Right lung (tissue), 2 donors: ENCODE measurements at regions not wholly inside any gene's neighbourhood (a gene's known extent, or its start where the extent isn't known, plus 50 kb on each side); places are given as distances from the start of the nearest gene placed in this dataset.

ENCODE experiments used
- DNase-seq, 2 donors: peaks; one replicate each; pipeline ENCODE4 v3.0.0-alpha.2; 2013

GRCh38 chr13:86201477-86201876 lies 402.3 kb upstream of the SLITRK6 start:
- no peak for DNase-seq

DNA sequence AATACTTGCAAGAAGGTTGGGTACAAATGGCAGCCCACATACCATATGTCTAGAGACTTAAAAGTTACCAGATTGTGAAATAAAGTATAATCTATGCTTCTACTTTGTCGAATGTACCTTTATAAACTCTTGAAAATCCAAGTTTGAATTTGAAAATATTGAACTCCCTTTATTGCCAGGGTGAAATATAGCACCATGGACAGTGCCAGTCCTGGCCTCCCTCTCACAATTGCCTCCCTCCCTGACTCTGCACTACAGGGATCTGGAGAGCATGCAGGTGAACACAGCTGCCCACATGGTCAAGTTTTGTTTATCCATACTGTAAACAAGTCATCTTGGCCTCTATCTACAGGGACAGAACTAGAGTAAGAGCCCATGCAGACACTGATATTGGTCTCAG lies 394.1 kb upstream of the SLITRK6 start:
- DNase-seq = no peak

- DNase-seq = no peak
Measured at GRCh38 chr13:86188170-86188569, 389.0 kb upstream of the SLITRK6 start.

GRCh38 chr13:86185636-86186035 lies 386.4 kb upstream of the SLITRK6 start:
- DNase-seq = no peak

DNA sequence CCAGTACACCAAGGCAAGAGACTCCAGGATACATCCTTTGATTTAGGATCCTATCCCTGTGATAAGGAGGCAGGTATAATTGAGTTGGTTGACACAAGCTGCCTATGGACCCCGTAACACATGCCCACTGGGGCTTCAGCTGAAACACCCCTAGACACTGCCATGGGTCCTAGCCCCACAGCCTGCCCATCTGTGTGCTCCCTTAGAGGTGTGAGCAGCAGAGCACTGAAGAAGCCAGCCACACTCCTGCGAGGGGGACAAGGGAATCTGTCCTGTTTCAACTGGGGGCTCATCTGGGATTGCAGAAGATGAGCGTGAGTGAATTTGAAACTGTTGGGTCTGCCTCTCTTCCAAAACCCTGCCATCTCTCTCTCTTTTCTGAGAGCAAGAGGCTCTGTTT lies 385.9 kb upstream of the SLITRK6 start:
- no peak for DNase-seq

GRCh38 chr13:86174622-86175021 lies 375.4 kb upstream of the SLITRK6 start:
- no peak for DNase-seq

- DNase-seq = peak; percentile 34 to 36
Measured at GRCh38 chr13:86172961-86173360, 373.7 kb upstream of the SLITRK6 start.

DNA sequence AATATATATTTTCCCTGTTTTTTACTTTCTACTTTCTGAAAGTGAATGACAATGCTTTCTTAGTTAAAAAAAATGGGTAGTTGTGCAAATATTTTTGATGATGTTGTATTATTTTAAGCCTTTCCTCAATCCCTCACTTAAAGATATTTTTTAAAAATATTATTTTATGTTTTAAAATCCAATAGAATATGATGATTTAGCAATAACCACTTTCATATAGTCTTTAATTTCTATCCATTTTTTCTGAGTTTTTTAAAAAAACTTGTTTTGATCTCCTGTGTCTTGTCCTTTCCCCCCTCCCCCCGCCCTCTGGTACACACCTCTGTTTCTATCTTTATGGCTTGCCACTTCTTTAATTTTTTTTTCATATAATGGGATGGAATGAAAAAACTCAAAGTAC lies 362.0 kb upstream of the SLITRK6 start:
- no peak for DNase-seq

- no peak for DNase-seq
Measured at GRCh38 chr13:86155756-86156155, 356.5 kb upstream of the SLITRK6 start.

- DNase-seq = no peak
Measured at GRCh38 chr13:86142080-86142479, 342.9 kb upstream of the SLITRK6 start.

DNA sequence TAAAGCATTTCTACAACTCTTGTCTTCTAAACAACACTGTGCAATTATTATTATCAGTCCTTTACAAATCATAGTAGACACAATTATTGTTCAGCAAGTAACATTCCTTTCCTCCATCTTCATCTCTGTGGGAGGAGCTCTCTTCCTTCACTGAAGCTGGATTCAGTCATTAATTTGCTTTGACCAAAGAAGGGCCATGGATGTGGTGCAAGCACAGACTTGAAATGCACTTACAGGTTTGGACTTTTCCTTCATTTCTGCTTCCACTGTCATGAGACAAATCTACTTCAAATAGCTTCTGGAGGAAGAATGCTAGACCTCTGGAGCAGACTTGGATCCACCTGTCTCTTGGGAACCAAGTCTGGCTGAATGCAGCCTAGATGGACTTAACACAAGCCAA lies 336.6 kb upstream of the SLITRK6 start:
- DNase-seq = no peak

DNA sequence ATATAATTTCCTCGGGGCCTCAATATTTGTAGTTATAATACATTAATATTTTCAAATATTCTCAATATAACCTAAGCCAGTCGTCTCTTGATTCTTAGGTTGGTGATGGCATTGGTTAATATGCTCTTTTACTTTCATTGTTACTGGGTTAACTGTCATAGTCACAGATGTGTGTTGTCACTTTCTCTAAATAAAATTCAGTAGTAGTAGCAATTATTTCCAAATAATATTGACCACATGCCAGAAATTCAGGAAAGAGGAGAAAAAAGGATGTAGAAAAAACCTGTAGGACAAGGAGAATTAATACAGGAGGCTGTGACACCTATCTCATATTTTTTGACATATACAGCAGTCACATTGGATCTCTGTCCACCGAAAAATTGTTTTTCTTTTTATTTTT lies 322.7 kb upstream of the SLITRK6 start:
- DNase-seq = peak; percentile 35 to 39

- no peak for DNase-seq
Measured at GRCh38 chr13:86109107-86109506, 309.9 kb upstream of the SLITRK6 start.

DNA sequence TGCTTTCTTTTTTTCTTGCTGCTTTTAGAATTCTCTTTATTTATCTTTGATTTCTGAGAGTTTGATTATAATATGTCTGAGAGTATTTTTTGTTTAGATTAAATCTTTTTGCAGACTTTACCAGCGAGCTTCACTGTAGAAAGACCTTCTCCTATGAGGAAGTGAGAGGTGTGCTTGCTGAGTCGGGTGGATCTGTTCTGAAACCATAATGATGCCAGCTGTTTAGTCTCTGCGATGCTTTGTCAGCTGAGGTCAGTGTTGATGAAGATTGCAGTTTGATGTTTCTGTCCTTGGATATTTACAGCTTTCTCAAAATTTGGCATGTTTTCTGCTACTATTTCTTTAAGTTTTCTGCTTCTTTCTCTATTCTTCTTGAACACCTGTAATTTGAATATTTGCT lies 309.1 kb upstream of the SLITRK6 start:
- DNase-seq = no peak

- DNase-seq = no peak
Measured at GRCh38 chr13:86098511-86098910, 299.3 kb upstream of the SLITRK6 start.

DNA sequence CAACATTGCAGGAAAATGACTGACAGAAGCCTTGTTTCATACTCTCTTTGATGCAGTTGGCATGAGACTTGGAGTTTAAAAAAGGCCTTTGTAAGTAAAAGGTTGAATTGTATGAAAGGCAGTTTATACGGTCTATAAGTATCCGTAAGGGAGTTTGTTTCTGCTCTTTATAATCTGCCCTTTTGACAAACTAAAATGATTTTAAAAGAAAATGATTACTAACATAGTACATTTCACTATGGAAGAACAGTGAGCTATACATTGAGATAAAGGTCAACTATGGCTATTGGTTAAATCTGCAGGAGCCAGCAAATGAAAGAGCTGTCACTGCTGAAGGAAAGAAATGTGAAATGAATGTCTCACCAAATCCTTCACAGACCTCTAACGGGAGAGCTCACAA lies 296.1 kb upstream of the SLITRK6 start:
- no peak for DNase-seq

- no peak for DNase-seq
Measured at GRCh38 chr13:86090181-86090580, 291.0 kb upstream of the SLITRK6 start.

- no peak for DNase-seq
Measured at GRCh38 chr13:86087244-86087643, 288.0 kb upstream of the SLITRK6 start.

- DNase-seq = no peak
Measured at GRCh38 chr13:86085890-86086289, 286.7 kb upstream of the SLITRK6 start.

DNA sequence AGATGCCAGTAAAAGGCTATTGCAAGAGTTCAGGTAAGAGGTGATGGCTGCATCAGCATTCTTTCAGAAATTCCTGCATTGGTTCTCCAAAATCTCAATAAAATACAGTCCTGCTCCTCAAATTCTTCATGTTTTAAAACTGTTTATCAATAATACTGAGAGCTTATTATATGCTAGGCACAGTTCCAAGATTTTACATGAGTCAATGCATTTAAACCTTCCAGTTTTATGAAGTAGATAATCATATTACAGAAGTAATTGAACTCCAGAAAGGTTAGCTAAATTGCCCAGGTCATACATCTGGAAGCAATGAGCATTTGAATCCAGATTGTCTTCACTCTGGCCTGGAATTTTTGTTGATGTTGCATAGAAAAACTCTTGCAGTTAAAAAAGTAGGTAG lies 282.9 kb upstream of the SLITRK6 start:
- DNase-seq = no peak

GRCh38 chr13:86080340-86080995 lies 281.2 kb upstream of the SLITRK6 start:
- no peak for DNase-seq

DNA sequence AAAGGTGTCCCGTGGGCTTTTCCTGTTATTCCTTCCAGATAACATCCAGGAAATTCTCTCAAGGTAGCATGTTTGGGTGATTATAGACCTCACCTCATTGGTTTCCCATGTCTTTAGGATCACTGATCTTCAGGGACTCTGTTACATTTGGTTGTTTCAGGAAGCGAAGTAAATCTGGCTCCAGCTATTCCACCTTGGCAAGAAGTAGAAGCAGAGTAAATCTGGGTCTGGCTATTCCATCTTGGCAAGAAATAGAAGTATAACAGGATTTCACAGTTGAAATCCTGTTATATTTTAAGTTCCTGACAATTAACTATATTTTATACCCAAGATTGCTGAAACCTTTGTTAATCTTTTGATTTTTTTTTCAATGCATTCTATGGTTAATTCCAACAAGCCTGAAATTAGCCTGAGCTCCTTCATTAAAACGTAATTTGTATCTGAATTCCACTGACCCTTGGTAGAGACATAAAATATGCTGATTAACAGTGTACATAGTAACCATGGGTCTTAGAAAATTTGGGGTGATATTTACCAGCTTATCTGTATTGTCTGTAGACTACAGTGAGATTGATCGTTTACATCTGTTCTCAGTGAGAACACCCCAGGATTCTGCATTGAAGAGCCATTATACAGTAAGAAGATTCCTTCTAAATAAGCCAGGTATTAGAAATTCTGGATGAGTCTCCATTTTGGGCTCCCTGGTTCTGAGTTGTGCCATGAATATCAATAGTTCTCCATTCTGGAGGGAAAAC lies 267.6 kb upstream of the SLITRK6 start:
- peak; percentile 22 to 25 for DNase-seq

GRCh38 chr13:86052141-86052540 lies 252.9 kb upstream of the SLITRK6 start:
- DNase-seq = no peak
